Suprapubic skin (tissue), 4 donors: ENCODE measurements at regions not wholly inside any gene's neighbourhood (a gene's known extent, or its start where the extent isn't known, plus 50 kb on each side); places are given as distances from the start of the nearest gene placed in this dataset.

Experiments
- DNase-seq, 2 donors: peaks; one replicate each; pipeline ENCODE4 v3.0.0-alpha.2; 2019; ENCODE audit warnings: low spot score in 2 of 2
- H3K27ac ChIP-seq: fragments of 200-600 bp; sonication (generic); one replicate; pipeline ENCODE4 v1.5.1; 2019
- H3K27me3 ChIP-seq: fragments of 200-600 bp; sonication (generic); one replicate; pipeline ENCODE4 v1.5.1; 2019
- H3K36me3 ChIP-seq: fragments of 200-600 bp; sonication (generic); one replicate; pipeline ENCODE4 v1.5.1; 2019
- H3K4me1 ChIP-seq: fragments of 200-600 bp; sonication (generic); one replicate; pipeline ENCODE4 v1.5.1; 2019
- H3K4me3 ChIP-seq: fragments of 200-600 bp; sonication (generic); one replicate; pipeline ENCODE4 v1.5.1; 2019; ENCODE audit warnings: mild to moderate bottlenecking
- H3K9me3 ChIP-seq: fragments of 200-600 bp; sonication (generic); one replicate; pipeline ENCODE4 v1.5.1; 2019
- EP300 ChIP-seq: sonication (generic); formaldehyde crosslinking; IDR thresholded peaks from one replicate; pipeline ENCODE4 v1.6.1; 2017; ENCODE audit warnings: antibody characterized with exemption
- POLR2A ChIP-seq, 2 donors: fragments of 450-650 bp; IDR thresholded peaks; one replicate each; pipeline ENCODE4 v1.6.1; 2017; ENCODE audit warnings: antibody characterized with exemption in 2 of 2, mild to moderate bottlenecking in 2 of 2, moderate library complexity in 2 of 2
- POLR2AphosphoS5 ChIP-seq, 3 donors: sonication (generic); formaldehyde crosslinking; IDR thresholded peaks; one replicate each; pipeline ENCODE4 v1.6.1; 2017; ENCODE audit warnings: antibody characterized with exemption in 3 of 3
- WGBS: methylation state at CpG from one replicate; pipeline ENCODE4 v1.1.5; 2018; 5-methylcytosine and 5-hydroxymethylcytosine counted together
- TF ChIP-seq, protein P1 (sequence below), 2 donors: fragments of 200-600 bp in 1 of 2; fragments of 450-650 bp in 1 of 2; sonication (generic) in 1 of 2; IDR thresholded peaks; one replicate each; pipeline ENCODE4 v1.5.1; 2016 to 2019; ENCODE audit warnings: antibody characterized with exemption in 2 of 2, mild to moderate bottlenecking in 1 of 2, moderate library complexity in 1 of 2

DNA sequence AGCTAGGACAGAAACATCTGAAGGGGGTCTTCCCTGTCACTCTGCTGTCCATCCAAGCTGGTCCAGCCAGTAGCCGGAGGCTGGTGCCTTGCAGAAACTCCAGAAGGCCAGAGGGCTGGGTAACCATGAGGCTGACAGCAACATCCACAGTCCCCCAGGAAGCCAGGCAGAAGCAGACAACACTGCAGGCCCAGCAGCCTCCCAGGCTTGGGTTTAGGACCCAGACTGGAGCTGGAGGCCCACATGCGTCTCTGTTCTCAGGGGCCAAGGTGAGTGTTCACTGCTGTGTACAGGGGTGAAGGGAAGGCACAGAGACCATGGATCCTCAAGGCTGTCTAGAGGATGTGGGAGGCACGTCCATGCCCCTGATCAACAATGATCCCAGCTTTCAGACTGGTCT lies 136.4 kb upstream of the PRMT8 start:
- 100% methylated on average over 2 of the region's 3 CpGs for WGBS
- H3K27ac ChIP-seq = no peak overlapping the region
- no peak overlapping the region for H3K4me3 ChIP-seq
- TF ChIP-seq POLR2A (IDR thresholded peaks at IDR 0.05) (no peak), POLR2AphosphoS5 (IDR thresholded peaks at IDR 0.05) (no peak), EP300 (no peak)
- TF ChIP-seq, protein P1, sequence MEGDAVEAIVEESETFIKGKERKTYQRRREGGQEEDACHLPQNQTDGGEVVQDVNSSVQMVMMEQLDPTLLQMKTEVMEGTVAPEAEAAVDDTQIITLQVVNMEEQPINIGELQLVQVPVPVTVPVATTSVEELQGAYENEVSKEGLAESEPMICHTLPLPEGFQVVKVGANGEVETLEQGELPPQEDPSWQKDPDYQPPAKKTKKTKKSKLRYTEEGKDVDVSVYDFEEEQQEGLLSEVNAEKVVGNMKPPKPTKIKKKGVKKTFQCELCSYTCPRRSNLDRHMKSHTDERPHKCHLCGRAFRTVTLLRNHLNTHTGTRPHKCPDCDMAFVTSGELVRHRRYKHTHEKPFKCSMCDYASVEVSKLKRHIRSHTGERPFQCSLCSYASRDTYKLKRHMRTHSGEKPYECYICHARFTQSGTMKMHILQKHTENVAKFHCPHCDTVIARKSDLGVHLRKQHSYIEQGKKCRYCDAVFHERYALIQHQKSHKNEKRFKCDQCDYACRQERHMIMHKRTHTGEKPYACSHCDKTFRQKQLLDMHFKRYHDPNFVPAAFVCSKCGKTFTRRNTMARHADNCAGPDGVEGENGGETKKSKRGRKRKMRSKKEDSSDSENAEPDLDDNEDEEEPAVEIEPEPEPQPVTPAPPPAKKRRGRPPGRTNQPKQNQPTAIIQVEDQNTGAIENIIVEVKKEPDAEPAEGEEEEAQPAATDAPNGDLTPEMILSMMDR (IDR thresholded peaks at IDR 0.05) = no peak
- no peaks in the 10 kb centered on the region for H3K4me1 ChIP-seq
- H3K27me3 ChIP-seq = peaks cover 5% of the 10 kb centered on the region
- no peak for DNase-seq
- H3K36me3 ChIP-seq = no peaks in the 10 kb centered on the region
- no peaks in the 10 kb centered on the region for H3K9me3 ChIP-seq

DNA sequence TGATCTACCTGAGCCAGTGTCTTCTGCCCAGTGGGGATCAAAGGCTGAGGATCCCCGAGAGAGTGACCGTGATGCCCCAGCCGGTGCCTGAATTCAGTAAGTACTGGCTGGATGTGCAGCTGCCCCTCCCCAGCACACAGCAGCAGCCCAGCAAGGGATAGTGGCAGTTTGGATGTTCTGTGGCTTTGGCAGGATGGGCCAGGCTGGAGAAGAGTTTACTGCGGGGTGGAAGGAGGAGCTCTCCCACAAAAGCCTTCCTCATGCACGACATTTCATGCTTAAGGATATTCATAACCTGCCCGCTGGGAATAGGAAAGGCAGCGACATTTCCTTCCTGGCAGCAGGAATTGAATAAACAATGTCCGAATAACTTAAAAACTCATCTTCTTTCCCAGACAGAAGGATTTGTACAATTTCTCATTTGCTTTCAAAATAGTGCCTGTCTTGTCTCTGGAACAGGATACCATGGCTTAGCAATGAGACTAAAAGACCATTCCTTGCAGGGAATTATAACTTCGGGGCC lies 135.6 kb upstream of the PRMT8 start:
- WGBS = 55% methylated on average over 6 of the region's 9 CpGs
- H3K27me3 ChIP-seq = peaks cover 4% of the 10 kb centered on the region
- DNase-seq = no peak
- no peaks in the 10 kb centered on the region for H3K9me3 ChIP-seq
- TF ChIP-seq POLR2AphosphoS5 (IDR thresholded peaks at IDR 0.05) (no peak), POLR2A (IDR thresholded peaks at IDR 0.05) (no peak), EP300 (no peak)
- TF ChIP-seq, protein P1 (IDR thresholded peaks at IDR 0.05) = no peak
- no peaks in the 10 kb centered on the region for H3K36me3 ChIP-seq
- H3K27ac ChIP-seq = no peak overlapping the region
- no peaks in the 10 kb centered on the region for H3K4me1 ChIP-seq
- no peak overlapping the region for H3K4me3 ChIP-seq

GRCh38 chr12:3357950-3358525 lies 133.0 kb upstream of the PRMT8 start:
- no peaks in the 10 kb centered on the region for H3K4me1 ChIP-seq
- no peaks in the 10 kb centered on the region for H3K36me3 ChIP-seq
- H3K27me3 ChIP-seq = peaks cover 9% of the 10 kb centered on the region
- 87% methylated on average over 8 of the region's 8 CpGs for WGBS
- H3K9me3 ChIP-seq = no peaks in the 10 kb centered on the region
- H3K27ac ChIP-seq = no peak overlapping the region
- TF ChIP-seq POLR2A (IDR thresholded peaks at IDR 0.05) (no peak), POLR2AphosphoS5 (IDR thresholded peaks at IDR 0.05) (no peak), EP300 (no peak)
- TF ChIP-seq, protein P1 (IDR thresholded peaks at IDR 0.05) = no peak
- H3K4me3 ChIP-seq = no peak overlapping the region
- no peak for DNase-seq

DNA sequence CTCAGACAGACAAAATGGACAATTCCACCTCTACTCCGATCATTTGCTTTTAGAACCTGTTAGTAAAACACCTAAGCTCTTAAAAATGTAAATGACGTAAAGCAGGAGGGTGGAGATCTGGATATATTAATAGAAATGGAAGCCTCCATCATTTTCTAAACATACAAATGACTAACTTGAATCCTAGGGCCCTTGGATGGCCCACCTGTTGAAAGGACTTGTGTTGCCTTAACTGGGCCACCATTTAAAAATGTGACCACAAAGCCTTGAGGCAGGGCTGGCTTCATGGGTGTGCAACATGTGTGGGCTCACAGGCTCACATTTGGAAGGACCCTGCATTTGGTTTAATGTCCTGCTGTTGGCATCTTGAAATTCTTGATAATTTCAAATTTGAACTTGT lies 131.5 kb upstream of the PRMT8 start:
- 92% methylated on average over 2 of the region's 2 CpGs for WGBS
- Histone ChIP-seq H3K4me3 (no peak overlapping the region), H3K27me3 (peaks cover 23% of the 10 kb centered on the region), H3K4me1 (no peaks in the 10 kb centered on the region), H3K36me3 (no peaks in the 10 kb centered on the region), H3K9me3 (no peaks in the 10 kb centered on the region), H3K27ac (no peak overlapping the region)
- DNase-seq = no peak
- TF ChIP-seq POLR2AphosphoS5 (IDR thresholded peaks at IDR 0.05) = no peak
- no peak for TF ChIP-seq EP300
- no peak for TF ChIP-seq POLR2A (IDR thresholded peaks at IDR 0.05)

GRCh38 chr12:3361146-3361545 lies 129.9 kb upstream of the PRMT8 start:
- peaks cover 40% of the 10 kb centered on the region for H3K27me3 ChIP-seq
- H3K27ac ChIP-seq = no peak overlapping the region
- no peak for TF ChIP-seq POLR2A (IDR thresholded peaks at IDR 0.05)
- TF ChIP-seq EP300 = no peak
- TF ChIP-seq, protein P1 (IDR thresholded peaks at IDR 0.05) = no peak
- no peak for TF ChIP-seq POLR2AphosphoS5 (IDR thresholded peaks at IDR 0.05)
- H3K4me1 ChIP-seq = peaks cover 11% of the 10 kb centered on the region
- WGBS = 73% methylated on average over 6 of the region's 6 CpGs
- no peaks in the 10 kb centered on the region for H3K36me3 ChIP-seq
- H3K4me3 ChIP-seq = no peak overlapping the region
- H3K9me3 ChIP-seq = no peaks in the 10 kb centered on the region
- DNase-seq = no peak
